NCI-H146 treated with DMSO at 0.1 percent for 48 hours (cell line): ENCODE measurements at regions not wholly inside any gene's neighbourhood (a gene's known extent, or its start where the extent isn't known, plus 50 kb on each side); places are given as distances from the start of the nearest gene placed in this dataset.

Experiments
- DNase-seq: peaks from one replicate; lab custom pipeline; 2025; ENCODE audit not compliant: unreplicated experiment; lab: John Stamatoyannopoulos, UW

DNA sequence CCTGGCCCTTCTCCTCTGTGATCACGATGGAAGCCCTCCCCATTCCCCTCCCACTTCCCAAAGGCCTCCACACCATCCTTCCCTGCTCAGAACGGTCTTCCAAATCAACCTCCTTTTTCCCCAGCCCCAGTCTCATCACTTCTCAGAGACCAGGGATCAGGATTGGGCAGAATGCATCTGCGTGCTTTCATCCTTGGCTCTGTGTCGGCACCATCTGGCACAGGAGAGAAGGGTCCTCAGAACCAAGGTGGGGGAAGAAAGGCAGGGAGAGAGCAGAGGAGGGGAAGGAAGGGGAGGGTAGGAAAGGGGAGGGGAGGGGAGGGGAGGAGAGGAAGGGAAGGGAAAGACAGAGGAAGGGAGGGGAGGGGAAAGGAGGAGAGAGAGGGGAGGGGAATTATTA lies 52.4 kb upstream of the FICD start:
- DNase-seq = no peak

- DNase-seq = no peak
Measured at GRCh38 chr12:108461058-108461660, 53.9 kb upstream of the FICD start.

DNA sequence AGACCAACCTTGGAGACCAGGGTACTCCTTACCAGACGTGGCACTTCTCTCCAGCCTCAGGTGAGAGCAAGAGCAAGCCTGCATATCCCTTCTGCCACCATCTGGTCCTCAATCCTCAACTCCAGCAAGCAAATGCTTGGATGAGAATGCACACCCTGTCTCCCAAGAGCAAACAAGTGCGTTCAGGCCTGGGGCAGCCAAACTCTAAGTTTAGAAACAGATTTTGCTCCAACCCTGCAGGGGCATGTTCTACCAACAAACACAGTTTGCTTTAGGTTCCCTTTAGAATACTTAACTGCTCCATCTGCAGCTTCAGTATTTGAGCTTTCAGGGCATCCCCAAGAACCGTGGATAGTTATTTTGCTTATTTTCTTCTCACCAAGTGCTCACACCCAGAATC lies 55.9 kb upstream of the FICD start:
- no peak for DNase-seq

GRCh38 chr12:108457734-108458361 lies 57.2 kb upstream of the FICD start:
- no peak for DNase-seq

GRCh38 chr12:108457006-108457733 lies 57.9 kb upstream of the FICD start:
- DNase-seq = peak; percentile 26

DNA sequence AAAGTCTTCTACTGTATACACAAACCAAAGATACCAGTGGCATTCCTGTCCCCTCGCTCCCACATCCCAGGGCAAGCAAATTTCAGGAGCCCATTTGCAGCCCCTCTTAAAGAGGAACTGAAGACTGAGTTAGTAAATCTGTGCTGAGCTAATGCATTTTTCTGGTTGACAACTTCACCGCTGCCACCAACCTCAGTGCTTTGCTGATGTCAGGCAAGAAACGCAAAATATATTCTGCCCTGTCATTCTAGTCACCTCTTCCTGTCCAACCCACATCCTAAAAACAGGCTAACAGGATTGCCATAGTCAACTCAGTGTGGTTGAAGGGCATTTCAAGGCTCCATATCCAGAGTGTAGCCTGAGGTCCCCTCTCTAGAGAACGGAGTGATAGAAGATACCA lies 59.4 kb upstream of the FICD start:
- DNase-seq = no peak

DNA sequence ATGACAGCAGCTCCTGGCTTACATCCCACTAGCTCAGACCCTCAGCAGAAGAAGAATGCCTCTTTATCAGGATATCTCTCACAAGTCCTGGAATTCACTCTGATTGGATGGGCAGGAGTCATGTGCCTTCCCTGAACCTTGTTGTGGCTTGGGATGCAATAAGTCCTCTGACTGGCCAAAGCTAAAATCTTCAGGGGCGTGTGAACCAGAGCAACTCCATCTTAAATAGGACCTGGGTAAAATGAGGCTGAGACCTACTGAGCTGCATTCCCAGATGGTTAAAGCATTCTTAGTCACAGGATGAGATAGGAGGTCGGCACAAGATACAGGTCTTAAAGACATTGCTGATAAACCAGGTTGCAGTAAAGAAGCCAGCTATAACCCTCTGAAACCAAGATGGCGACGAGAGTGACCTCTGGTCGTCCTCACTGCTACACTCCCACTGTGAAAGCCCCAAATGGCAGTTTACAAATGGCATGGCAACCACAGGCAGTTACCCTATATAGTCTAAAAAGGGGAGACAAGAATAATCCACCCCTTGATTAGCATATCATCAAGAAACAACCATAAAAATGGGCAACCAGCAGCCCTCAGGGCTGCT lies 60.4 kb upstream of the FICD start:
- DNase-seq = no peak

DNA sequence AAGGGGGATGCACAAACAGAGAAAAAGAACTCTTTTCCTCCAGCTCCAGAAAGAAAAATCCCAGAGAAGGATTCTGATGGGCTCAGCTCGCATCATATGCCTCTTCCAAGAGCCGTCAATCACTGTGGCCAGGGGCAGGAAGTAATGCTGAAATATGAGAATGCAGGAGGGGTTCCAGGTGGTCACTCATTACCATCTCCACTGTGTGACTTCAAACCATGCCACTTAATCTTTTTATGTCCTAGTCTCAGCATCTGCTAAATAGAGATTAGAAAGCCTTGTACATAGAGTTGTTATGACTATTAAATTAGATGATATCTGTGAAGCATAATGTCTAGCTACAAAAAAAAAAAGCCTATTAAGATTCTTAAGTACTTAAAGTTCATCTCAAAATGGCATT lies 65.6 kb upstream of the FICD start:
- DNase-seq = no peak

DNA sequence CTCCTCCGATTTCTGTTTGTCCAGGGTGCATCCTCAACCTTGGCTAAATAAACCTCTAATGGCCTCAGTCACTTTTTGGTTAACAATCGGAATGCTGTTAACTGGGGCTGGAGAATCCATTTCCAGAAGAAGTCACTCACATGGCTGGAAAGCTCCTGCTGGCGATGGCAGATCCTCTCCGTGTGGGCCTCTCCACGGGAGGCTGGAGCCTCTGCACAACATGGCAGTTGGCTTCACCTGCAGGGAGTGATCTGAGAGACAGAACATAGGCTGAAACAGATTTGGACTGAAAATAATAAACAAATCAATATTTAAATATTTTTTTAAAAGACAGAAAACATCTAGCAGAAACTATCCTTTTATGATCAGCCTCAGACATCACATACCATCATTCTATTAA lies 66.8 kb upstream of the FICD start:
- no peak for DNase-seq

- no peak for DNase-seq
Measured at GRCh38 chr12:108447168-108447832, 67.8 kb upstream of the FICD start.

DNA sequence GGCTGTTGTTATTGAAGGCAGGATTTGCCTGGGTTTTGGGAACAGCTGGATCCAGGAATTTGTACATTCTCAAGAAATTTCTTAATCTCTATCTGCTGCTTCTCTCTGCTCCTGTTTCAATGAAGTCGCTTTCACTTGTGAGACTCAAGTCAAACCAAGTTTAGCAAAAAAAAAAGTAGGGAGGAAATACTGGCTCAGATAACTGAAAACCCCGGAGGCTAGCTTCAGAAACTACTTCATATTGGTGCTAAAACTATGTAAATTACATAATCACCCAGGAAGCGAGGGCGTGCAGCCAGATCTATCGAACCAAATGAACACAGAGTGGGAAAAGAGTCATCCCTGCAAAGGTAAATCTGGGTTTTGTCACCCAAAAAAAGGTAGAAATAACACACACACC lies 68.3 kb upstream of the FICD start:
- no peak for DNase-seq

DNA sequence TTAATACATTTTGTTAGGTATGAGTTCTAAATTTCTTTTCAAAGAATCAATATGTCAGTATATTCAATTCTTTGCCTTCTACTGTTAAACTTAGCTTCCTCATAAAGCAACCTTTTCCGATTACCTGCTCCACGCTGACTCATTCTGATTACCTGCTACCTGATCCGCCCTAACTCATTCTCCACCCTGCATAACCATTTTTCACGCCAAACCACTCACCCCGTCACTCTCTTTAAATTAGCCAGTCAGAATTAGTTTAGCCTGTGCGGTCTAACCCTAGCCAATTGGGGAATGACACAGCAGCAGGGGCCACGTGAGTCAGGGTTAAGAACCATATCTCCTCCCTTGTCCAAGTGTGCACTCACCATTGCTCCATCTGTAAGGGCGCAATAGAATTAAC lies 72.2 kb upstream of the FICD start:
- DNase-seq = no peak

DNA sequence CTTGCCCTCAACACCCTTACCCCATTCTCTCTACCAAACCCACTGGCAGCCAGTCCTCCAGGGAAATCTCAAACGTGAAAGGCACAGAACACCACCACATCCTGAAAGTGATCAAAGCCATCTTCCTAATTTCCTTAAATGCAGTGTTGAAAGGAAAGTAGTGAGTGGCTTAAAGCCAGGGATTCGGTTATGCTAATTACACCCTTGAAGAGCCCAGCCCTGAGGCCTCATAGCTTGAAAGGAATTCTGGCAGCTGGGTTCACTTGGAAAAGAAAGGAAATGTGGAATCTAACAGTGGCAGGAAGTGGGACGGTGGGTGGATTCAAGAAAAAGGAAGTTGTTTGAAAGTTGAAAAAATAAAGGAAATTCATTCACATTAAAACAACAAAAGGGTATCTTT lies 73.0 kb upstream of the FICD start:
- no peak for DNase-seq

GRCh38 chr12:108441549-108441948 lies 73.5 kb upstream of the FICD start:
- DNase-seq = no peak

GRCh38 chr12:108440736-108441135 lies 74.3 kb upstream of the FICD start:
- DNase-seq = no peak

- no peak for DNase-seq
Measured at GRCh38 chr12:108438667-108439066, 76.4 kb upstream of the FICD start.

DNA sequence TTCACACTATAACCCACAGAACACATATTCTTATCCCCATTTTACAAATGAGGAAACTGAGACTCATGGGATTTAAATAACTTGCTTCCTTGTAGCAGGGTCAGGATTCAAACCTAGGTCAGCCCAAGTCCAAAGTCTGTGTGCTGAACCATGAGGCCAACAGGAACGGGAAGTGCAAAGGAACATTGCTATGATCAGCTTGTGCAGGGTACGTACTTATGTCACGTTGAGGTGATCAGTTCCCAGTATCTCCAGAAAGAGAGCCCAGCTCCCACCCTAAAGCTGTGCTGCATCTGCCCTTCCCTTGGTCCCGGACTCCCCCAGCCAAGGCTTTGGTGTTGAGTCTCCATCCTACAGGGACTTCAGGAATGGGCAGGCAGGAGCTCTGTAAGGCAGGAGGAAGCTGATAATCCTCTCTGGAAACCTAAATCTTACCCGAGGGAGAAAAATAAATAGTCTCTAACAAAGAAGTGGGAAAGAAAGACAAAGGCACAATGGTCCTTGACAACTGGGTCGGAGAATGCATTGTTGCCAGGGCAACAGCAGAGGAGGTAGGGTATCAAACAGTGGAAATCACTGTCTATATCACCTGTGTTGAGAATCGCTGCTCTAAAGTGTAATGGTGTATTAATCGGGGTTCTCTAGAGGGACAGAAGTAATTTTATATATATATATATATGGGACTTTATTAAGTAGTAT lies 82.5 kb upstream of the FICD start:
- DNase-seq = no peak

- no peak for DNase-seq
Measured at GRCh38 chr12:108430926-108431325, 84.2 kb upstream of the FICD start.

DNA sequence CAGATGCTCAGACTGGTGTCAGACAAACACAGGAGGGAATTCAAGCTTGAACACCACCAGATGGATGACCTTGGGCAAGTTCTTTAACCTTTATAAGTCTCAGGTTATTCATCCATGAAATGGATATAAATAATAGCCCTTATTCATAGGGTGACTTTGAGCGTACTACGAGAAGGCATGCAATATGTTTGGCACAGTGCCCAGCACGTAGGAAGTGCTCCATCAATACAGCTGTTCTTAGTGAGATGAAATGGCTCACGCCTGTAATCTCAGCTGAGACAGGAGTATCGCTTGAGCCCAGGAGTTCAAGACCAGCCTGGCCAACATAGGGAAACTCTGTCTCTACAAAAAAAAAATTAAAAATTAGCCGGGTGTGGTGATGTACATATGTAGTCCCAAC lies 84.8 kb upstream of the FICD start:
- no peak for DNase-seq

- no peak for DNase-seq
Measured at GRCh38 chr12:108425238-108425795, 86.2 kb upstream of the CMKLR1 start.

- DNase-seq = no peak
Measured at GRCh38 chr12:108424816-108425215, 85.7 kb upstream of the CMKLR1 start.
